MCF 10A (cell line): ENCODE measurements at regions not wholly inside any gene's neighbourhood (a gene's known extent, or its start where the extent isn't known, plus 50 kb on each side); places are given as distances from the start of the nearest gene placed in this dataset.

Experiments used
- BruUV-seq: library from RNA; stranded (reverse); fragments of 400-500 nt; replicated peaks from 2 replicates; lab custom pipeline; 2021; lab: Mats Ljungman, UMichigan
- CTCF ChIA-PET: fragments of 300-600 bp; sonication (Branson Sonifier 250); formaldehyde crosslinking; extraction: SDS; loops from one replicate; lab custom pipeline; 2021; ENCODE audit warnings: antibody characterized with exemption, inconsistent platforms; lab: Yijun Ruan, JAX
- POLR2A ChIA-PET: fragments of 300-600, 350-650 bp; sonication (Branson Sonifier 250); formaldehyde crosslinking; extraction: SDS; loops from one replicate; lab custom pipeline; 2020; ENCODE audit warnings: antibody characterized with exemption, inconsistent platforms; lab: Yijun Ruan, JAX
- DNase-seq: peaks from one replicate; pipeline ENCODE4 v3.0.0-alpha.2; 2018; ENCODE audit not compliant: unreplicated experiment
- H3K27ac Mint-ChIP-seq: one replicate; pipeline ENCODE4 v1.8.0; 2022; ENCODE audit warnings: mild to moderate bottlenecking, low read depth, mixed read lengths; ENCODE audit not compliant: unreplicated experiment
- H3K27me3 Mint-ChIP-seq: one replicate; pipeline ENCODE4 v1.8.0; 2022; ENCODE audit warnings: mixed read lengths; ENCODE audit not compliant: insufficient read depth, unreplicated experiment
- H3K36me3 Mint-ChIP-seq: one replicate; pipeline ENCODE4 v1.8.0; 2022; ENCODE audit warnings: mild to moderate bottlenecking, moderate library complexity, mixed read lengths; ENCODE audit not compliant: insufficient read depth, unreplicated experiment
- H3K4me1 Mint-ChIP-seq: one replicate; pipeline ENCODE4 v1.8.0; 2022; ENCODE audit warnings: mixed read lengths; ENCODE audit not compliant: insufficient read depth, unreplicated experiment
- H3K4me3 Mint-ChIP-seq: one replicate; pipeline ENCODE4 v1.8.0; 2022; ENCODE audit warnings: mild to moderate bottlenecking, moderate library complexity, mixed read lengths; ENCODE audit not compliant: unreplicated experiment
- H3K9me3 Mint-ChIP-seq: one replicate; pipeline ENCODE4 v1.8.0; 2022; ENCODE audit warnings: mixed read lengths; ENCODE audit not compliant: unreplicated experiment
- intact Hi-C: fragments of 100-400 bp; cut with micrococcal nuclease; formaldehyde crosslinking; loops from 2 replicates; pipeline ENCODE4 v1.14.1; 2022
- TF ChIP-seq, protein P1 (sequence below): fragments of 200-600 bp; IDR thresholded peaks from one replicate; pipeline ENCODE4 v1.8.0; 2022; ENCODE audit warnings: antibody characterized with exemption, mild to moderate bottlenecking; ENCODE audit not compliant: unreplicated experiment

DNA sequence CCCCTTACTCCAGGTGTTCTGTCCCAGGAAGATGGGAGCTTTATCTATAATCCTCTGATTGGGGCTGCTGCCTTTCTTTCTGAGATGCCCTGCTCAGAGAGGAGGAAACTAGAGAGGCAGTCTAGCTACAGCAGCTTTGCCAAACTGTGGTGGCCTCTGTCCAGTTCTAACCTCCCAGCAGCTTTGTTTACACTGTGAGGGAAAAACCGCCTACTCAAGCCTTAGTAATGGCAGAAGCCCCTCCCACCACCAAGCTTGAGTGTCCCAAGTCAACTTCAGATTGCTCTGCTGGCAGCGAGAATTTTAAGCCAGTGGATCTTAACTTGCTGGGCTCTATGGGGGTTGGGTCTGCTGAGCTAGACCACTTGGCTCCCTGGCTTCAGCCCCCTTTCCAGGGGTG, 394.9 kb upstream of the PABPC5 start:
- H3K4me1 Mint-ChIP-seq: no peaks in the 10 kb centered on the region
- TF ChIP-seq, protein P1, sequence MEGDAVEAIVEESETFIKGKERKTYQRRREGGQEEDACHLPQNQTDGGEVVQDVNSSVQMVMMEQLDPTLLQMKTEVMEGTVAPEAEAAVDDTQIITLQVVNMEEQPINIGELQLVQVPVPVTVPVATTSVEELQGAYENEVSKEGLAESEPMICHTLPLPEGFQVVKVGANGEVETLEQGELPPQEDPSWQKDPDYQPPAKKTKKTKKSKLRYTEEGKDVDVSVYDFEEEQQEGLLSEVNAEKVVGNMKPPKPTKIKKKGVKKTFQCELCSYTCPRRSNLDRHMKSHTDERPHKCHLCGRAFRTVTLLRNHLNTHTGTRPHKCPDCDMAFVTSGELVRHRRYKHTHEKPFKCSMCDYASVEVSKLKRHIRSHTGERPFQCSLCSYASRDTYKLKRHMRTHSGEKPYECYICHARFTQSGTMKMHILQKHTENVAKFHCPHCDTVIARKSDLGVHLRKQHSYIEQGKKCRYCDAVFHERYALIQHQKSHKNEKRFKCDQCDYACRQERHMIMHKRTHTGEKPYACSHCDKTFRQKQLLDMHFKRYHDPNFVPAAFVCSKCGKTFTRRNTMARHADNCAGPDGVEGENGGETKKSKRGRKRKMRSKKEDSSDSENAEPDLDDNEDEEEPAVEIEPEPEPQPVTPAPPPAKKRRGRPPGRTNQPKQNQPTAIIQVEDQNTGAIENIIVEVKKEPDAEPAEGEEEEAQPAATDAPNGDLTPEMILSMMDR: no peak
- H3K36me3 Mint-ChIP-seq: no peaks in the 10 kb centered on the region
- intact Hi-C loops: no loop called here
- peaks cover 16% of the 10 kb centered on the region for H3K9me3 Mint-ChIP-seq
- no peak overlapping the region for H3K4me3 Mint-ChIP-seq
- H3K27ac Mint-ChIP-seq: no peak overlapping the region
- ChIA-PET POLR2A (no interaction called here), CTCF (interaction anchor here (0.5 kb wide), 1 partner anchor 48 kb away, joined by 3 read pairs; no protein-coding TSS in a partner anchor)
- BruUV-seq: no TSS peak
- H3K27me3 Mint-ChIP-seq: no peaks in the 10 kb centered on the region
- DNase-seq: peak; percentile 6

GRCh38 chrX:91066104-91066503, 368.5 kb upstream of the PABPC5 start:
- CTCF ChIA-PET: no interaction called here
- H3K36me3 Mint-ChIP-seq: peaks cover 6% of the 10 kb centered on the region
- H3K4me3 Mint-ChIP-seq: no peak overlapping the region
- H3K27me3 Mint-ChIP-seq: no peaks in the 10 kb centered on the region
- TF ChIP-seq, protein P1: no peak
- no peak for DNase-seq
- POLR2A ChIA-PET: no interaction called here
- H3K9me3 Mint-ChIP-seq: no peaks in the 10 kb centered on the region
- BruUV-seq: no TSS peak
- no peak overlapping the region for H3K27ac Mint-ChIP-seq
- H3K4me1 Mint-ChIP-seq: no peaks in the 10 kb centered on the region
- intact Hi-C loops: no loop called here

GRCh38 chrX:91079342-91080114, 355.1 kb upstream of the PABPC5 start:
- H3K4me1 Mint-ChIP-seq: peaks cover 21% of the 10 kb centered on the region
- TF ChIP-seq, protein P1: no peak
- no TSS peak for BruUV-seq
- peak; percentile 67 for DNase-seq
- peak overlapping the region; percentile 42 for H3K27ac Mint-ChIP-seq
- ChIA-PET POLR2A (interaction anchor here (0.6 kb wide), 3 partner anchors 12 to 193 kb away, joined by 3 read pairs; no protein-coding TSS in a partner anchor), CTCF (no interaction called here)
- intact Hi-C loops: no loop called here
- H3K36me3 Mint-ChIP-seq: no peaks in the 10 kb centered on the region
- H3K9me3 Mint-ChIP-seq: no peaks in the 10 kb centered on the region
- no peaks in the 10 kb centered on the region for H3K27me3 Mint-ChIP-seq
- H3K4me3 Mint-ChIP-seq: no peak overlapping the region

GRCh38 chrX:91080822-91081221, 353.8 kb upstream of the PABPC5 start:
- CTCF ChIA-PET: interaction anchor here (0.6 kb wide), 1 partner anchor 729 kb away, joined by 4 read pairs; no protein-coding TSS in a partner anchor
- no peak overlapping the region for H3K4me3 Mint-ChIP-seq

More at GRCh38 chrX:91080822-91081221, 353.8 kb upstream of the PABPC5 start:
- Mint-ChIP-seq H3K27ac (no peak overlapping the region), H3K9me3 (no peaks in the 10 kb centered on the region), H3K27me3 (no peaks in the 10 kb centered on the region), H3K4me1 (peaks cover 21% of the 10 kb centered on the region), H3K36me3 (no peaks in the 10 kb centered on the region)
- TF ChIP-seq, protein P1: no peak
- BruUV-seq: no TSS peak
- POLR2A ChIA-PET: no interaction called here
- intact Hi-C loops: no loop called here
- no peak for DNase-seq
